Endodermal cell (in vitro differentiated cells): ENCODE measurements at regions not wholly inside any gene's neighbourhood (a gene's known extent, or its start where the extent isn't known, plus 50 kb on each side); places are given as distances from the start of the nearest gene placed in this dataset.

Experiments used
- DNase-seq: peaks from one replicate; pipeline ENCODE4 v3.0.0-alpha.2; 2017
- H3K27ac ChIP-seq: 2 replicates; pipeline ENCODE4 v1.5.1; 2013; ENCODE audit warnings: mild to moderate bottlenecking, low read depth, low read length, moderate library complexity
- H3K27me3 ChIP-seq: 2 replicates; pipeline ENCODE4 v1.6.1; 2013; ENCODE audit warnings: mild to moderate bottlenecking, low read length, moderate library complexity; ENCODE audit not compliant: insufficient read depth, control insufficient read depth, poor library complexity, severe bottlenecking
- H3K36me3 ChIP-seq: 2 replicates; pipeline ENCODE4 v1.7.0; 2013; ENCODE audit warnings: mild to moderate bottlenecking, low read length, moderate library complexity; ENCODE audit not compliant: control insufficient read depth, insufficient read depth
- H3K4me1 ChIP-seq: one replicate; pipeline ENCODE4 v1.7.0; 2013; ENCODE audit warnings: low read length; ENCODE audit not compliant: control insufficient read depth, insufficient read depth
- H3K4me3 ChIP-seq: 2 replicates; pipeline ENCODE4 v1.5.1; 2013; ENCODE audit warnings: mild to moderate bottlenecking, low read length, moderate library complexity
- H3K9ac ChIP-seq: 2 replicates; pipeline ENCODE4 v1.6.1; 2013; ENCODE audit warnings: mild to moderate bottlenecking, low read length, moderate library complexity; ENCODE audit not compliant: poor library complexity, severe bottlenecking; ENCODE audit errors: extremely low read depth
- H3K9me3 ChIP-seq: 2 replicates; pipeline ENCODE4 v1.6.1; 2013; ENCODE audit warnings: mild to moderate bottlenecking, low read length, moderate library complexity; ENCODE audit not compliant: control insufficient read depth
- H3K27ac Mint-ChIP-seq: 2 replicates; pipeline ENCODE4 v1.8.0; 2020; ENCODE audit warnings: mixed read lengths
- H3K27me3 Mint-ChIP-seq: 2 replicates; pipeline ENCODE4 v1.8.0; 2021; ENCODE audit warnings: mild to moderate bottlenecking, mixed read lengths; ENCODE audit not compliant: insufficient read depth
- H3K36me3 Mint-ChIP-seq: 2 replicates; pipeline ENCODE4 v1.8.0; 2020; ENCODE audit warnings: low read depth, mixed read lengths
- H3K4me1 Mint-ChIP-seq: 2 replicates; pipeline ENCODE4 v1.8.0; 2020; ENCODE audit warnings: mixed read lengths
- H3K4me3 Mint-ChIP-seq: 2 replicates; pipeline ENCODE4 v1.8.0; 2020; ENCODE audit warnings: mild to moderate bottlenecking, moderate library complexity, mixed read lengths
- H3K9me3 Mint-ChIP-seq: 2 replicates; pipeline ENCODE4 v1.8.0; 2020; ENCODE audit warnings: mild to moderate bottlenecking, mixed read lengths
- WGBS, 2 experiments: methylation state at CpG; one replicate each; pipeline versions ENCODE4 v1.1.5 to v1.1.7; 2013; ENCODE audit warnings: missing lambda C conversion rate in 2 of 2, mixed read lengths in 1 of 2; ENCODE audit not compliant: insufficient coverage in 1 of 2, insufficient read length in 1 of 2; 5-methylcytosine and 5-hydroxymethylcytosine counted together
- TF ChIP-seq, protein P1 (sequence below): fragments of 200-600 bp; sonication (generic); conservative IDR thresholded peaks from 2 replicates; pipeline ENCODE4 v1.5.0; 2021; ENCODE audit warnings: antibody characterized with exemption, mild to moderate bottlenecking

DNA sequence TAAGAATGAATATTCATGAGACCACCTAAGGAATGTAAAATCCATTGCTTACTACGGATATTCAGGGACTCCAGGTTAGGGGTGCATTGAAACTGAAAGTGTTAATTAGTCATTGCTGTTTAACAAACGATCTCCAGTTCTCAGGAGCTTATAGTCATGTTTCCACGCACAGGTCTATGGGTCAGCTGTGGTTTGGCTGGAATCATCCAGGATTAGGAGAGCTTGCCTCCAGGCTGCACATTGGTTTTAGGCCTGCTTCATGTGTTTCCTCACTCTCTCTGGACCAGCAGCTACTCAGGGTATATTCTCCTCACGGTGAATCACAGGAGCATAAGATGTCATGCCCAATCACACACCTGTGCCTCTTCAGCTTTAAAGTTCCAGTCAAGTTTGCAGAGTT, 98.9 kb downstream of the ATXN3L start:
- Histone ChIP-seq H3K36me3 (no peaks in the 10 kb centered on the region), H3K27me3 (no peaks in the 10 kb centered on the region), H3K4me3 (no peak overlapping the region), H3K4me1 (no peaks in the 10 kb centered on the region), H3K27ac (no peak overlapping the region), H3K9me3 (no peaks in the 10 kb centered on the region), H3K9ac (no peak overlapping the region)
- no peak for DNase-seq
- Mint-ChIP-seq H3K4me1 (peaks cover 4% of the 10 kb centered on the region), H3K9me3 (peaks cover 48% of the 10 kb centered on the region), H3K27me3 (no peaks in the 10 kb centered on the region), H3K27ac (no peak overlapping the region), H3K36me3 (no peaks in the 10 kb centered on the region), H3K4me3 (no peak overlapping the region)
- WGBS, 2 experiments, result 40 to 60% methylated on average over 2 to 4 of the region's 4 CpGs
- TF ChIP-seq, protein P1, sequence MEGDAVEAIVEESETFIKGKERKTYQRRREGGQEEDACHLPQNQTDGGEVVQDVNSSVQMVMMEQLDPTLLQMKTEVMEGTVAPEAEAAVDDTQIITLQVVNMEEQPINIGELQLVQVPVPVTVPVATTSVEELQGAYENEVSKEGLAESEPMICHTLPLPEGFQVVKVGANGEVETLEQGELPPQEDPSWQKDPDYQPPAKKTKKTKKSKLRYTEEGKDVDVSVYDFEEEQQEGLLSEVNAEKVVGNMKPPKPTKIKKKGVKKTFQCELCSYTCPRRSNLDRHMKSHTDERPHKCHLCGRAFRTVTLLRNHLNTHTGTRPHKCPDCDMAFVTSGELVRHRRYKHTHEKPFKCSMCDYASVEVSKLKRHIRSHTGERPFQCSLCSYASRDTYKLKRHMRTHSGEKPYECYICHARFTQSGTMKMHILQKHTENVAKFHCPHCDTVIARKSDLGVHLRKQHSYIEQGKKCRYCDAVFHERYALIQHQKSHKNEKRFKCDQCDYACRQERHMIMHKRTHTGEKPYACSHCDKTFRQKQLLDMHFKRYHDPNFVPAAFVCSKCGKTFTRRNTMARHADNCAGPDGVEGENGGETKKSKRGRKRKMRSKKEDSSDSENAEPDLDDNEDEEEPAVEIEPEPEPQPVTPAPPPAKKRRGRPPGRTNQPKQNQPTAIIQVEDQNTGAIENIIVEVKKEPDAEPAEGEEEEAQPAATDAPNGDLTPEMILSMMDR, result no peak

DNA sequence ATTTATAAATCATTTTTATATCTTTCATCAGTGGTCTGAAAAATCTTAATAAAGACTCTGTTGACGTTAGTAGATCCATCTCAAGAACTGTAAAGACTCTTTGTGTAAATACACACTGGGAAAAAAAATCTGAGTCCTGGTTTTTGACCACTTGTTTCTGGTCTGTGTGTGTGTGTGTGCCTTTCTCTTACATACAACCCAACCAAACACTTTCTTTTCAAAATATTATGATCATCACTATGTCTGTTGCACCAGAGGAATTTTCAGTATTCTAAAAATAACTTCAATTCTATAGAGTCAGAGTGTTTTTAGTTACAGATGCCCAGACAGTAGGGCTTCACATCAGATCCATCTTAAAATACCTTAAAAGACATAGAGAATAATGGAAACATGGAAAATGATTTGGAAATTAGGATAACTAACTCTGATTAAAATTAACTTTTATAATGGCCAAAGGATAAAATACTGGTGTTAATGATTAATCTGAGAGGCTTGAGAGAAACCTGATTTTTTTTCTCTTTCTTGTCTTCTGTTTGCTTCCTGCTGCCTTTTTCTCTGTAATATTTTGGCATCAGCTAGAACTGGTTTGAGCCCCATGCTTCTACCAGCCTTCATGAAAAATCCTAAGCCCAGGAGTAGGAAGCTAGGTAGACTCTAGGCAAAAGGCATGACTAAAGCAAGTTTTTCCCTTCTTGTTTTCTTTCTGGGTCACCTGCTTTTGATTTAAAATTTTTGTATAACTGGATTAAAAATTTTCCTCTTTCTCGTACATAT, 99.7 kb downstream of the ATXN3L start:
- H3K36me3 Mint-ChIP-seq, result no peaks in the 10 kb centered on the region
- H3K27ac Mint-ChIP-seq, result no peak overlapping the region
- Histone ChIP-seq H3K9ac (no peak overlapping the region), H3K4me1 (no peaks in the 10 kb centered on the region), H3K27me3 (no peaks in the 10 kb centered on the region), H3K27ac (no peak overlapping the region), H3K9me3 (no peaks in the 10 kb centered on the region), H3K4me3 (no peak overlapping the region), H3K36me3 (no peaks in the 10 kb centered on the region)
- TF ChIP-seq, protein P1, result no peak
- DNase-seq, result no peak
- no peaks in the 10 kb centered on the region for H3K27me3 Mint-ChIP-seq
- peaks cover 48% of the 10 kb centered on the region for H3K9me3 Mint-ChIP-seq
- no peak overlapping the region for H3K4me3 Mint-ChIP-seq
- H3K4me1 Mint-ChIP-seq, result peaks cover 4% of the 10 kb centered on the region
- no CpG with 5 or more reads among the region's 2 CpGs for WGBS, 2 experiments

DNA sequence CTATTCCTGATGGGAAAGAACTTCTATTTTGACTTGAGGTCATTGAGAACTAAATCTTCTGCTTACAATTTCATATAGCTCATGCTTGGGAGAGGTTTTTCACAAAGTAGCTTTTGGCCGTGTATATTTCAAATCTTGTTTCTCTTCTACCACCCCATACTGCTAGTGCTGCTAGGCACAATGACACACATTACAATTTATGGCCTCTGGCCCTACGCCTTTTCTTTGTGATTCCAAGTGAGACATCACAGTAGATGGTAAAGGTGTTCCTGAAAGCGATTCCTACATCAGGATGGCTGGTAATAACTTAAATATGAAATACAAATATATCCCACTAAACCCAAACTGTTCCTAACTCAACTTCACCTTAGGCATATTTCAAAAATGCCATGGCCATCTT, 101.1 kb downstream of the ATXN3L start:
- H3K4me3 ChIP-seq, result no peak overlapping the region
- no peak for DNase-seq
- Mint-ChIP-seq H3K9me3 (peaks cover 40% of the 10 kb centered on the region), H3K4me3 (no peak overlapping the region), H3K27ac (no peak overlapping the region), H3K36me3 (no peaks in the 10 kb centered on the region), H3K4me1 (peaks cover 4% of the 10 kb centered on the region), H3K27me3 (no peaks in the 10 kb centered on the region)
- H3K9ac ChIP-seq, result no peak overlapping the region
- no peak overlapping the region for H3K27ac ChIP-seq
- TF ChIP-seq, protein P1, result no peak
- no peaks in the 10 kb centered on the region for H3K4me1 ChIP-seq
- H3K9me3 ChIP-seq, result no peaks in the 10 kb centered on the region
- H3K36me3 ChIP-seq, result no peaks in the 10 kb centered on the region
- no peaks in the 10 kb centered on the region for H3K27me3 ChIP-seq
- 92% methylated on average over 1 of the region's 3 CpGs; no CpG with 5 or more reads in 1 of the 2 experiments for WGBS, 2 experiments
